DMS53 treated with DMSO at 0.1 percent for 48 hours (cell line): ENCODE measurements at regions not wholly inside any gene's neighbourhood (a gene's known extent, or its start where the extent isn't known, plus 50 kb on each side); places are given as distances from the start of the nearest gene placed in this dataset.
A peak's percentile ranks its signal among the peaks of the same experiment; 100 is the strongest.

Experiments used
- DNase-seq: peaks from one replicate; lab custom pipeline; 2025; ENCODE audit not compliant: unreplicated experiment; lab: John Stamatoyannopoulos, UW

DNA sequence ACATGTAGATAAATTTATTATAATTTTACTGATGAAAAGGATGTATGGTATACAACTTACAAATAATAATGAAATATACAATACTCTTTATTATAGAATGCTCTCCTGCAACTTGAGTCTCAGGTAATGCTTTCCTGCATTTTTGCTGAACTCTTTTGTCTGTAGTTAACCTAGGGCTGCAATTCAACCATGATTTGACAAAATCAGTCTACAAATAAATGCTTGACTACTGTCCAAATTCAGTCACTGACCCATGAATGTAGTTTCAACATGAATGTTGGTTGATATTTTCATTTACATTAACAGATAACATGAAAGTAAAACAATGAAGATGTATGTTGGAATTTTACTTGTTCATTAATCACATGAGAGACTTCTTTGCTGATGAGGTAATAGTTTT, 320.9 kb downstream of the ZSWIM6 start:
- DNase-seq: no peak

DNA sequence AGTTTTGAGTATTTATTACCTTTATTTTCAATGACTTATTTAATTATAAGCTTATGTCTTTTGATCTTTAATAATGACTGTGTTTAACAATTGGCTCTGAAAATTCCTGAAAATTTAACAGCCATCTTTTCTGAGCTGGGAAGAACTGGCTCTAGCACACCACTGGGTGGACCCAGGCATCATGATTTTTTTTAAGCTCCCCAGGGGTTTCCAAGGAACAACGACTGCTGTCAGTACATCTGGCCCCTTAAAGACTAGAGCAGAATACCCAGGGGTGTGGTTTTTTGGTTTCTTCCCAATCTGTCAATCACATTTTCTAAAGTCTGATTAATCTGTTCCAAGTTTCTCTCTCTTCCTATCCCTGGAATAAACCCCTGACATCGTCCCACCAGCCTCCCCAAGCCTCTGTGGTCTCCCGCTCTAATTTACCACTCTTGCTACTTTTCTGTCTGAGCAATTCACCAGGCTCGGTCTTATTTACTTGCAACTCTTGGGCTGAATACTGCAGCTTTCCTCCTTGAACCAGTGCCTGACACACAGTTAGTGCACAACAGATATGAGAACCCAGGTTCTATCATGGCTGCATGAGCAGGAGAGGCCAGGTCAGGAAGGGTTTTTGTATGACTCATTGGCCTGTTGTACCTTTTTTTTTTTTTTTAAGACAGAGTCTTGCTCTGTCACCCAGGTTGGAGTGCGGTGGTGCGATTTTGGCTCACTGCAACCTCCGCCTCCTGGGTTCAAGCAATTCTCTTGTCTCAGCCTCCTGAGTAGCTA, 321.9 kb downstream of the ZSWIM6 start:
- DNase-seq: no peak

DNA sequence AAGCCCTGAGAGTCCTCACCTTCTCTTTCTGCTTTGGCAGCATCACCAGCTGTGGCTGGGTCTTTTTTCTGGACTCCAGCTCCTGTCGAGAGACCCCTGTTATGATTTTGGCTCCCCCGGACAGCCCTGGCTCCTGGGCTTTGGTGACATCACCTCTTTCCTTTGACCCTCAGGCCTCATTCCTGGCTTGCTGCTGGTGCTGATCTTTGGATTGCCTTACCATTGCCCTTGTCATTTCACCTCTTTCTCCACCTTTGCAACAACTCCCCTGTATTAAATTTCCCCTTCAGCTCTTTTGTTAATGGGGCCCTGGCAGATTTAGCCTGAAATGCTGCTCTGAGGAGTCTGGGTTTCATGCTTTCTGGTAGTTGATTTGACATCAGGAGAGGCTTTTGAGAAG, 322.8 kb downstream of the ZSWIM6 start:
- no peak for DNase-seq

DNA sequence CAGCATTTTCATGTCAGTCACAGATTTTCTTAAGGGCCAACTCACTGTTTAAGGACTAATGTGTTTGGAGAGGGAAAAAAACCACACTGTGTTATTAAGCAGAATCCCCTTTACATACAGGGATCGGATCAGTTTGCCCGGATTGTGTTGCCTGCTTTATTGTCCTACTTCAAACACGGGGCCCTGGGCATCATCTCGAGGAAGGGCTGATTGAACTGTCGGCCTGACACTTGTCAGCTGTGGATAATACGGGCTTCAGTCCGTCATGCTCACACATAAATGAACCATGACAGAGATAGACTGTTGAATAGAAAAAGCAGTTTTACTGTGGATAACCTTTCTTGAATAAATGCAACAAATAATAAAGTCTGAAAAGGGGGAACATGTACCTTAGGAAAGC, 325.0 kb downstream of the ZSWIM6 start:
- no peak for DNase-seq

DNA sequence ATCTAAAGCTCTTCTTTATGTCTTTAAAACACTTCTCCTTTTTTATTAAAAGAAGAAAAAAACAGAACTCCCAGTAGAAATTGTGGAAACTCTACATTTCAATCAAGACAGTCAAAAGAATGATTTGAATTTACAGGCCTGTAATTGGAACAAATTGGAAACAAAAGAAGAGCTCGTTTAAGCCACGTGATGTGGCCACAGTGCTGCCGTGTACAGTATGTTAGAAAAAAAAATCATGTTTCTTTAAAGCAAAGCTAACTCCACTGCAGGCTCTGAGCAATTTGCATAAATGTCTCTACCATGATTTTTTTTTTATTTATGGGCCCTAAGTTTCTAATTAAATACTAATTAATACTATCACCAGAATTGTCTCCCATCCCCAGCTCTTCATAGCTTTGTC, 325.6 kb downstream of the ZSWIM6 start:
- DNase-seq: no peak

DNA sequence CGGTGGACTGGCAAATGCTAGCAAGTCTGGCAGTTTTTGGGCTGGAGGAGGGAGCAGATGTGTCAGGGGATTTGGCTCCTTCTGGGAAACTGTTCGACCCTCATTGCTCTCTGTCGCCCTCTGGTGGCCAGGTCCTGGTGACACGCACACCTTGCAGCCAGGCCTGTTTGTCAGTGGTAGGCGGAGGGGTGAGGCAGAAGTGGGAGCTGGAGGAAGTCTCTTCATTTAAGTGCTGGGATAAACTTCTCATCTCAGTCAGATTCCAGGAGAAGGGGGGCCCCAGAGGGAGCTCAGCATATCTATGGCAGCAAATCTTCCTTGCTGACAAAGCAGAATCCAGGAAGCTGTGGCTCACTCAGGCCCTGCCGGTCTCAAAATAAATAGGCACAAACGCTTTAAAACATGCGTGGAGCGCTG, 326.5 kb downstream of the ZSWIM6 start:
- DNase-seq: peak; percentile 56

DNA sequence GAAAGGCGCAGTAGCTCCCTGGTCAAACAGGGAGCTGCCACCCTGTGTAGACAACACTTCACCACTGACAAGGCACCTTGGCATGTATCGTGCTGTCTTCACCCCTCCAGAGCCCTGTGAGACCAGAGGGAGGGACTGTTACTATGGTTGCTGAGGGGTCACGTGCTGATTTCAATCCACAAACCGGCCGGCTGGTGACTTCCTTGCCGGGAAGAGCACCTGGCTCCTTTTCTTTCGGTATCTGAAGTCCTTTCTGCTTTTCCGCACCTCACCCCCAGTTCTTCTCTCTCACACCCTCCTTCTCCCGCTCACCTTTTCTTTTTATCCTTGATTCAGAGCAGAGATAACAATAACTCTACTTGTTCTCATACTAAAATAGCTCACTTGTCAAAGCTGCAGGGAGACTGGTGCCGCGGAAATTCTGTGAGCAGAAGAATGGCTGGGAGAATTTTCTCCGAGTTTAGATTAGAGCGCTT, 327.2 kb downstream of the ZSWIM6 start:
- DNase-seq: peak; percentile 38

DNA sequence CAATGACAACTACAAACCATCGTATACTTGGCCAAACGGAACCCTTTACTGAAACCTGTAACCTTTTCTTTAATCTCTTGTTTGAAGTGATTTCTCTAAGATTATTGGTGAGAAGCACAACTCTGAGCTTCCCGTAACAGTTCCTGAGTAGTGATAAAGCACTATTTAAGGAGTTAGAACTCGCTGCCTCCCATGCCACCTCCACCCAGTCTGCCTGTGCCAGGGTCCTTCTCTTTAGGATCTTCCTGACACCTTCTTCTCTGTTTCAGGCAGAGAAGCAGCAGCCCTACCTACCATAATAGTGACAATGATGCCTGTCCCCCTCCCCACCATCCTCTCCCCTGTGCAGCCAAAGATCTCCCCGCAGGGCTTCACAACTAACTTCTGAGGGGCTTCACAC, 330.6 kb downstream of the ZSWIM6 start:
- no peak for DNase-seq

DNA sequence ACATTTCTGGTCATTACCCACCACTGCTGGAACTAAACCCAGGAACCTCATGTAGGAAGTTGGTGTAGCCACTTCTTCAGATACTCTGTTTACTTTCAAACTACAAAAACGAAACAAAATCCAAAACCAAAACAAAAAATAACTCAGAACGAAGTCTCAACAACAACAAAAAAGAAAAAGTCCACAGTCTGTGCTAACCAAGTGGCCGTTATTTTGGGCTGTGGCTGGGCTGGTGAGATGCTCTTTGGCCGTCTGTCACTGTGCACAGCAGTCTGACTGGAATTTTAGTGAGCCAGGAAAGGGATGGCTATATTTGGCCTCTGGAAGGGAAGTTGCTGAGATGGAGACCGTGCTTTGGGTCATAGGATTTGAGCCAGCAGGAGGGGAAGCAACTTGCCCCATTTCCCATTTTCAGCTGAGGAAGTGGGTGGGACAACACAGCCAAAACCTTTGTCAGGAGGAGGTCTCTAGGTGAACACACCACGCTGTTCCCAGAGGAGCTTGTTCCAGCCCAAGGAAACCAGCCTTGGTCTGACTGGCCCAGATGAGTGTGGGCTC, 334.1 kb downstream of the ZSWIM6 start:
- DNase-seq: no peak

DNA sequence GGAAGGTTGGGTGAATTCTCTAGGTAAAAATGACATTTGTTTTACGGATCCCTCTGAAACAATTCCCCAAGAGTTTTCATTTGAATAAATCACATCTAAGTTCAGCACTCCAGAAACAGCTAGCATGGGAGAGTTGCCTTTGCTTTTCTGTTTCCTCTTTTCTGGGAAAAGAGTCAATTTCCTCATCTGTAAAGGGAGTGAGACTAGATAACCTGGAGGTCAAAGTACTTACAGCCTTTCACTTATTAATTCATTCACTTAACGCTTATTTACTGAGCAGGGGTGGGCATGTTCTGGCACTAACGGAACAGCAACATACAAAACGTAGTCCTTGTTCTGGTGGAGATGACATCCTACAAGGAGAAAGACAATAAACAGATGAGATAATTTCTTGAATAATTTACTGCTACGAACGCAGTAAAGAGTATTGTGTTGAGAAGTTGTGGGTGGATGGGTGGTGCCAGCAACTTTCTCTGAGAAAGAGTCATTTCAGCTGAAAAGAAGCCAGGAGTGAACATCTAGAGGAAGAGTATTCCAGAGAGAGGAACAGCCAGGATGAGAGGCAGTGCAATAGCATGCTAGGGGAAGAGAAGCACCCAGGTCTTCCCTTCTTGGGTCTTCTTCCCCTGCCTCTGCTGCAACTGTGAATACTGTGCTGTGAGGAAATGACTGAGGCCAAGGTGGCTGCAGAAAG, 335.6 kb downstream of the ZSWIM6 start:
- no peak for DNase-seq

DNA sequence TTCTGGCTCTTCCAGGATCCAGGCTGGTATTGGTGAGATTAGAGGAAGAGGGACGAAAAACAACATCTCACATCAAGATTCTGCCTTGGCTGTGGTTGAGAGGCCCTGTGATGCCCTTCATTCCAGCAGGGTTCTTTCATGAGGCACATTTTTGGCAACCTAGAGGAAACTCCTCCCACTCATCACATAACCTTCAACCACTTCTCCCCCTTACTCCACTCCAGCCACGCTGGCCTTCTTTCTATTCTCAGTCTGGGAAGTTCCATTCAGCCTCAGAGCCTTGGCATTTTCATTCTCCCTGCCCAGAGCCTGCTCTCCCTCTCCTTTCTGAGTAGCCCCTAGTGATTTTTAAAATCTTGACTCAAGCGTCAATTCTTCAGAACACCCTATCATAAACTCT, 337.5 kb downstream of the ZSWIM6 start:
- DNase-seq: no peak

DNA sequence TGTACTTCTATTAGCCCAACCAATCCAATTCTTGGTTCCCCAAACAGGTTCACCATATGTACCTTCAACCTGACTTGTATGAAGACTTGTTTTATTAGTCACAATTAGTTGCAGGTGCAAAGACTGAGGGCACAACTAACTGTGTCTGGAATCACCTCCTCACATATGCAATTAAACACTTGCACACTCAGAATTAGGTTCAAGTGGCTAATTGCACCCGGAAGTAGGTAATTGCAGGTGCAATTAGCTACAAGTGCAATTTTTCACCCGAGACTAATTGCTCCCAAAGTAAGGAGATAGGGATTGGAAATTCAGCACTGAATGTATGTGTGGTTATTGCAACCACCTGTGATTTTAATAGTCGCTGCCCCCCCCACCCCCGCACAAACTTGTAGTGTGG, 338.9 kb downstream of the ZSWIM6 start:
- no peak for DNase-seq

DNA sequence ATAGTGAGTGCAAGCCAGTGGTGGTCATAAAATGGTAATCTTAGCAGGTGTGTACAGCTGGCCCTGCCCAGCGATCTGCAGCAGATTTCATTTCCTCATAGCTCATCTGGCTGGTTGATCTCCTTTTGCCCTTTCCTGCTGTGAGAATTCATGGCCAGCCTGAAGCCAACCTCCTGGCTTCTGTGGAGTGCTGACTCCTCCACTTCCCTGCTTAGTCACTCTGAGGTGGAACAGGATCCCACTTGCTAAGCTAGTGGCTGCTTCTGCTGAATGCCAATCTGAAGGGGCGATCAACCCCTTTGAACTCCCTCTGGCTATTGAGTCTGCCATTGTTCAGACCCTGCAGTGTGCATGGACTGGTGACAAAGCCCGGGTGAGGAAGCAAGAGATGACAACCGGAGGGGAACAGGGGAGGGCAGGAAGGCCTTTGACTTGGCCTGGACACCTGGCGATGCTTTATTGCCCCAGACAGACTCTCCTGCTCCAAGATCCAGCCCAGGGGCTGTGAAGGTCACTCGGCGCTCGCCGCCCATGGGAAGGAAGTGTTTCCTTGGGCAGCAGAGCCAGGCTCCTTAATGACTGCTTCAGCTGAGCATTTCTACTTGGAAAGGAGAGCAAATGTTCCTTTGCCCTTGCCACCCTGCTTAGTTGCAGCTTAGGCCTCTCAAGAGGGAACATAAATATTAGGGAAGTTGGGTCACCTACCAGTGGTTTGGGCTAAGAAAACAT, 341.1 kb downstream of the ZSWIM6 start:
- DNase-seq: peak; percentile 58

DNA sequence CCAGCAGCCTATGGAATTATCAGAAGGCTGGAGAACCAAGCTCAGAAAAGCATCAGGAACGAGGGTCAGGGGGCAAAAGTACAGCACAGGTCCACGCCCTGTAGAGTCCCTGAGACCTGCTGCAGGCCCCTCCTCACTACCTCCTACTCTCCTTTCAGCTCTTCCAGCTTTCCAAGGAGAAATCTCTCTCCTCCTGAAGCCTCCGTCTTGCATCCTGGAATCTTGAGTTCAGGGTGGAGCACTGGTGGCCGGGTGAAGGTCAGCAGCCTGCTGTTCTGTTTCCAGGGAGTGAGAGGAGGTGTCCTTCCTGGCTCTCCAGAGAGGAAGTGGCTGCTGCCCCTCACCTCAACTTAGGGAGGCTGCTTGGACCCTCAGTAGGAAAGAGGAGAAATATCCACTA, 342.3 kb downstream of the ZSWIM6 start:
- no peak for DNase-seq

DNA sequence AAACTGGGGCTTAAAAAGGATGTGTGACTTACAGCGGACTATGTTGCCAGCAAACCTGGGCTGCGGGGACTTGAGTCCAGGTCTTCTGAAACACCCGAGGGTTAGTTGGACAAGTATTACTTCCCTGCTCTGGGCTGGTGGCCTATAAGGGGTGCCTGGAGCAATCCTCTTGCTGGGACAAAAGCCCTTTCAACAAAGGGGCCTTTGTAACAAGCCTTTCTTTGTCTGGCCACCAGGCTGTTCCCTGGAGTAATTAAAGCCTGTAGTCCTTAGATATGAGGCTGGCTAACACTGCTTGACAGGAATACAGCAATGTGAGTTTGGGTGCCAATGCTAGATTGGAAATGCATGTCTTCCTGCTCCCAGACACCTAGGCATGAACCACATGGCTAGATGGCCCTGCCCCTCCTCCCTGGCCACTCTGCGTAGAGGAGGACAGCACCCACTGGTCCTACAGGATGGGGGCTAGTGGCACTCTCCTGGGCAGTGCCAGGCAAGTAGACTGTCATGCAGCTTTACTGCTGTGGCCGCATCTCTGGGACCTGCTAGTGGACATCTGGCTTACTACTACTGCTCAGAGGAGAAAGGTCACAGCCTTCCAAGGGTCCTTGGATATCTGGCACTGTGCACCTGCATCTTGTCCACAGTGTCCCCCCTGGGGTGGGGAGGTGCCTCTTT, 343.1 kb downstream of the ZSWIM6 start:
- DNase-seq: no peak

DNA sequence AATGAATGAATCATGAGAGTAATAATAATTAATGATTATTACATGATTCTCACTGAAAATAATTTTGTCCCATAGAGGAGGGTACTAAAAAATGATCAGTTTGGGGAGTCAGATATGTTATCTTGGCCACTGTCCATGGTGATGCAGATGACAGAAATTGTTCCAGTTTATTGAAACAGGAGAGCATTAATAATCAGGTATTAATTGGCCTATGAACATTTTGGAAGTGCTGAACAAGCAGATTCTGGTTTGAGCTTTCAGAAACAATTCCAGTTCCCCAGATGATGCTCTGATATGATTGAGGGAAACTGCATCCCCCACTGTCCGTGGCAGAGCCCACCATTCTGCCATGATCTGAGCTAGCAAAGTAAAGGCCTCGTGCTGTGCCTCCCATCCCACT, 345.2 kb downstream of the ZSWIM6 start:
- DNase-seq: no peak

DNA sequence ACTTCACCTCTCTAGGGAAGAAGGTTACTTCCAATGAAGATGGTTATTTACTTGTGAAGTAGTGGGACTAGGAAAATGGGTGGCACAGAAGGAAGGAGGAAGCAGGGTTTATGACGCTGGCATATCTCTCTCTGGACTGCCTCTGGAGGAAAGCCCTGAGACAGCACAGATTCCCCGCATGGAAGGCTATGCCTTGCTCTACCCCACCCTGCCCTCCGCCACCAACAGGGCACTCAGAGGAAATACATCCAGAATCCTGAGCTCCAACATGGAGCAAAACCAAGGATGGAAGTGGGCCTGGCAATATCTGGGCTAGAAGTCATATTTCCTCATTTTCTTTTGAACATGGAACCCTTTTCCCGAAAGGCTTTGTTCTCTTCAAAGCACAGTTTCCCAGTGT, 346.9 kb downstream of the ZSWIM6 start:
- no peak for DNase-seq

DNA sequence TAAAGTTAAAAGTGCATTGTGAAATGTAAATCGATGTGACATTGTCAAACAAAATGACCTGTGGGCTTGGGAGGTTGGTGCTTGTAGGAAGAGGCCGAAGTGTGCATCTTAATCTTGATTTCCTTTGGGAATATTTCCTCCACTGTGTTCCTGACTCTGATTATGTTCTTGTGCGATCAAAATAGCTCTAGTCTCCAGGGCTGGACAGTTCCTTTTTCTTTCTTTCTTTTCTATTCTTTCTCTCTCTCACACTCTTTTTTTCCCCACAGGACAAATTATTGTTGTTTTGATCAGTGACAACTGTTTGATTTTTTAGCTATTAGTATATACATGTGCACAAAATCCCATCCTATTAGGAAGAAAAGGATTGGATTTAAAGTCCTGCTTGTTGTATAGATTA, 347.5 kb downstream of the ZSWIM6 start:
- DNase-seq: no peak

DNA sequence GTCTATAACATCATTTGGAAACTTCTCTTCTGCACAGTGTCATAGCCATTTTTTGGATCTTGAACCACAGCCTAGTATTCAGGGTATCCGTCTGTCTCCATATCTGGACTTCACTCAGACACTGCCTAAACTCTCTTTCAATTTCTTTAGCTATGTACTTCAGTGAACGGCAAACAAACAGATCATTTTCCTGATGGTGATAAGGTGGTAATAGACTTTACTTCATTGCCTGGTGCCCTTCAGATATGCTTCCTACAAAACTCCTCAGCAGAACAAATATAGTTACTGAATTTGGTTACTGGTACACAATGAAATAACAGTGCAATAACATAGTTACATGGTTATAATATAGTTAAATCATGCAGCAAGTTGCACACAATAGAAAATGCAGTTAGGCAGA, 348.2 kb downstream of the ZSWIM6 start:
- DNase-seq: no peak

DNA sequence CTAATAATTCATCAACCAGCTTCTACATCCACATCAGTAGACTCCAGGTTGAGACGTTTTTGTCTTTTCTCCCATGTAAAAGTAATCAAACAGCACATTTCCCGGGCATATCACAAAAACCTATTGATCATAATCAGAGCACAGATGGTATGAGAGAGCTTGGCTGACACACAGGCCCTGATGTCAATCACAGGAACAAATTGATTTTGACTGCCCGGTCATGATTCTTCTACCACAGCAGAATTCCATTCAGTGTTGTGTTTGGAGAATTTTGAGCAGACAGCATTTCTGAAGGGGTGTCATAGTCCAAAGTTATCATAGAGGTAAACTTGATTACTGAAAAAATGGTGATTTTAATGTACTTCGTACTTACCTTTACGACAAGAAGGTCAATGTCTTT, 351.1 kb downstream of the ZSWIM6 start:
- DNase-seq: no peak

DNA sequence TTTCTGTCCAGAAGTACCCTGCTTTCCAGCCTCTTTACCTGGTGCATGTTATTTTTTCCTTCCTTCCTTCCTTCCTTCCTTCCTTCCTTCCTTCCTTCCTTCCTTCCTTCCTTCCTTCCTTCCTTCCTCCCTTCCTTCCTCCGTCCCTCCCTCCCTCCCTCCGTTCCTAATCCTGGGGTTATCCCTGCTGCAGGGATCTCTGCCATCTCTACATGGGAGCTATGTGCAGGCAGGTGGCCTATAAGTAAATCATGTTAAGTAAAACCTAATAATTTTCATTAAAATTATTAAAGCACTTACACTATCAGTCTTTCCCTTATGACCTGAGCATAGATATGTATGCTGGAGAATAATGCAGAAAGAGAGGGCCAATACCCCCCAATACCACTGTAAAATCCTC, 351.9 kb downstream of the ZSWIM6 start:
- no peak for DNase-seq
